Astrocyte of the cerebellum (primary cell): ENCODE measurements at regions not wholly inside any gene's neighbourhood (a gene's known extent, or its start where the extent isn't known, plus 50 kb on each side); places are given as distances from the start of the nearest gene placed in this dataset.

Experiments used
- DNase-seq: peaks from one replicate; pipeline ENCODE4 v3.0.0-alpha.2; 2011; ENCODE audit warnings: low read depth
- H3K4me3 ChIP-seq: 2 replicates; pipeline ENCODE4 v1.5.1; 2011; ENCODE audit warnings: mild to moderate bottlenecking, low read depth, low read length, moderate library complexity
- in situ Hi-C: cut with HindIII; loops from 2 replicates; pipeline ENCODE4 v1.10.0; 2017; ENCODE audit warnings: low sequenced_read_pairs
- TF ChIP-seq, protein P1 (sequence below): IDR thresholded peaks from 2 replicates; pipeline ENCODE4 v1.5.1; 2012; ENCODE audit warnings: low read length, low read depth, moderate library complexity, mild to moderate bottlenecking; ENCODE audit errors: missing control alignments

DNA sequence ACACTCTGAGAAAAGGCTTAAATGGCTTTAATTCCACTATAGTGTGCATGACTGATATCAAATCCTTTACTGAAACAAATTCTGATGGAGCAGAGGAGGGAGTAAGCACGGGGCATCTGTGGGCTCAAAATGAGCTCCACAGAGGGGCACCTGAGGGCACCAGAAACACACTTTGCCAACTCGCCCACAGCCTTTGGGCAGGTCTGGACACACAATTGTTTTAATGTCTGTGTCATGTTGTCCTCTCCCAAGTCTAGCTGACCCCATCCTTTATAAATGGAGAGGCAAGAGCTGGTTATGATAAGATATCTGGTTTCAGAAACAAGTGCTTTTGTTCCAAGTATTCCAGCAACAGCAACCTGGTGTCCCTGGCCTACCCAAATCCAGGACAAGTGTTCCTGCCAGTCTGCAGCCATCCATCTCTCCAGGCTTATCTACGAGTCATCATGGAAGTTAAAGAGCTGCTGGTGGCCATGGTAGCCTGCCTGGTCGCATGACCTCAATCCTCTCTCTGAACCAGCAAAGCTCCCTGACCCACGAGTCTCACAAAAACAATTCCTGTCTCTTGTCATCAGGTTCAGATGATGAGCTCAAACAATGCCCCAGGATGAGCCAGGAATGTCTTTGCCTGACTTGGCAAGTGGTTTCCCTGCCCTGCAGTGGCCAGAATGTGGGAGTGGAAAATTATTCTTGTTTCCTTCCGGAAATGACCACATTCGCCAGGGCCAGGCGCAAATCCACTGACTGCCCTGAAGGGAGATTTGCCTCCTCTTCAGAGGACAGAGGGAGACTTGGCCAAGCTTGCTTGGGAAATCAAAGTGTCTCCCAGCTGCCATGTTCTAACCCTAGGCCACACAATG, 64.4 kb upstream of the TPM1 start:
- DNase-seq = no peak
- TF ChIP-seq, protein P1, sequence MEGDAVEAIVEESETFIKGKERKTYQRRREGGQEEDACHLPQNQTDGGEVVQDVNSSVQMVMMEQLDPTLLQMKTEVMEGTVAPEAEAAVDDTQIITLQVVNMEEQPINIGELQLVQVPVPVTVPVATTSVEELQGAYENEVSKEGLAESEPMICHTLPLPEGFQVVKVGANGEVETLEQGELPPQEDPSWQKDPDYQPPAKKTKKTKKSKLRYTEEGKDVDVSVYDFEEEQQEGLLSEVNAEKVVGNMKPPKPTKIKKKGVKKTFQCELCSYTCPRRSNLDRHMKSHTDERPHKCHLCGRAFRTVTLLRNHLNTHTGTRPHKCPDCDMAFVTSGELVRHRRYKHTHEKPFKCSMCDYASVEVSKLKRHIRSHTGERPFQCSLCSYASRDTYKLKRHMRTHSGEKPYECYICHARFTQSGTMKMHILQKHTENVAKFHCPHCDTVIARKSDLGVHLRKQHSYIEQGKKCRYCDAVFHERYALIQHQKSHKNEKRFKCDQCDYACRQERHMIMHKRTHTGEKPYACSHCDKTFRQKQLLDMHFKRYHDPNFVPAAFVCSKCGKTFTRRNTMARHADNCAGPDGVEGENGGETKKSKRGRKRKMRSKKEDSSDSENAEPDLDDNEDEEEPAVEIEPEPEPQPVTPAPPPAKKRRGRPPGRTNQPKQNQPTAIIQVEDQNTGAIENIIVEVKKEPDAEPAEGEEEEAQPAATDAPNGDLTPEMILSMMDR = no peak
- in situ Hi-C loops = no loop called here

DNA sequence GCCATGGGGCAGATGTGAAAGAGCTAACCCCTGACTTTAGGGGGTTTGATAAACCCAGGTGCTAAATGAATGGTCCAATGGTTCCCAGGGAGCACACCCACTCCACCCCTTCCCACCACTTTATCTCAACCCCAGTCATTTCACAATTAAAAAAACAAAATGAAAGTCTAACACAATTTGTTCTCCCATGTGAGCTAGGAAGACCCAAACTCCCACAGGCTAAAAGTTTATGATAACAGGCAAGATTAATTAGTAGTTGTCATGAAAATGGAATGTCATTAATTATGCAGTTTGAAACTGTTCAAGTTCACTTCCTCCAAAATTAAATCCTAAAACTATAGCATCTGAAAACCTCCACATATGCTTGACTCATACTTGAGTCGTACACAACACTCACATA, 63.3 kb upstream of the TPM1 start:
- TF ChIP-seq, protein P1 = no peak
- no peak for DNase-seq
- in situ Hi-C loops = no loop called here
- H3K4me3 ChIP-seq = no peak overlapping the region

More for the DNA sequence above, 64.4 kb upstream of the TPM1 start:
- H3K4me3 ChIP-seq = no peak overlapping the region

DNA sequence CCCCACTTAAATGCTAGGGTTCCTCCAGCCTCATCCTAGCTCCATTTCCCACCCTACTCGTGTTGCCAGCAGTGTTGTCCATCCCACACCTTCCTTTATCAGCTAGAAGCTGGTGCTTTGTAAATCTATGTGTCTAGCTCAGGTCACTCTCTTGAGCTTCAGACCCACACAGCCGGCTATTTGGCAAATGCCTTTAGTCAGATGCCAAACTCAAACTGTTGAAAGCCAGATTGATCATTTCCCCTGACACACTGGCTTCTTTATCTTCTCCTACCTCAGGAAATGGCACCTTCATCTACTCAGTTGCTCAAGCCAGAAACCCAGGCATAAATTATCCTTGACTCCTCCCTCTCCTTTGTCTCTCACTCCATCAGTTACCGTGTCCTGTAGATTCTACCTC, 61.5 kb upstream of the TPM1 start:
- TF ChIP-seq, protein P1 = no peak
- H3K4me3 ChIP-seq = no peak overlapping the region
- in situ Hi-C loops = no loop called here
- no peak for DNase-seq

DNA sequence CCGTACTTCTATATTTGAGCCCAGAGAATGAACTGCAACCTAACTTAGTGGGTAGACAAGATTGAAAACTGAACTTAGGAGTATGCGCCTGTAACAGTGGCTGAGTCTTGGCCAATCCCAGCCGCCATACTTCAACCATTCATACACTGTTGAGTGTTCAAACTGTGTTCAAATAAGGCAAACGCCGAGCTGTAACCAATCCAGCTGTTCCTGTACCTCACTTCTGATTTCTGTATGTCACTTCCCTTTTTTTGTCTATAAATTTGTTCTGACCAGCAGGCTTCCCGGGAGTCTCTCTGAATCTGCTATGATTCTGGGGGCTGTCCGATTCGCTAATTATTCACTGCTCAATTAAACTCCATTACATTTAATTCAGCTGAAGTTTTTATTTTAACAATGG, 58.6 kb upstream of the TPM1 start:
- in situ Hi-C loops = no loop called here
- TF ChIP-seq, protein P1 = no peak
- DNase-seq = no peak
- H3K4me3 ChIP-seq = no peak overlapping the region

DNA sequence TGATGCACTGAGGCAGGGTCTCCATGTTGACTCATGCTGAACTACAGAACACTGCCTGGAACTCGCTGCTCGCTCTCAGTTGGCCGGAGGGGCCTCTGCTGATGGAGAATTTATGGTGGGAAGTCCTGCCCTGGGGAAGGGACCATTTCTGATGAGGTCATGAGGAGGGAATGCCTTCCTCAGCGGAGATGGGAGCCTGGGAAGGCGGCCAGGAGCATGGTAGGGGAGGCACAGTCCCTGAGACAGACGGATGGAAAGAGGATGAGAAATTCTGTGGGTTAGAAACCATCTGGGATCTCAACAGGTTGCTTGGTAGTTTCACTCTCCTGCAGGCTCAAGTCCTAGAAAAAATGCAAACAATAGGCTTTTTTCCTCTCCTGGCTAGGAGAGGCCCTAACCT, 56.8 kb upstream of the TPM1 start:
- in situ Hi-C loops = no loop called here
- peak; percentile 88 for DNase-seq
- no peak overlapping the region for H3K4me3 ChIP-seq
- TF ChIP-seq, protein P1 = no peak

DNA sequence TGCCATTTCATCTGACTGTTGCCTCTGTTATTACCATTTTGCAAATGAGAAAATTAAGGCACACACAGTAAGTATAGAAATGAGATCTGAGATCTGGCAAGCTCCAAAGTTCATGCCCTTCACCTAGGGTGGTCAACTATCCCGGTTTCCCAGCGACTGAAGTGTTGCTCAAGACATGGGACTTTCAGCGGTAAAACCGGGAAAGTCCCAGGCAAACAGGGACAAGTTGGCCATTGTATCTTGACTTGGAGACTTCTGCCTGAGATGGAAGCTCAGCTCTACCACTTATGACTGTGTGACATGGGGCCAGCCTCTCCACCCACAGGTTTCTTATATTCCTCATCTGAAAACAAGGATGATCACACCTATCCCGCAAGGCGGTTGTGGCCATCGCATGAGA, 55.6 kb upstream of the TPM1 start:
- DNase-seq = no peak
- in situ Hi-C loops = no loop called here

More for the DNA sequence above, 55.6 kb upstream of the TPM1 start:
- H3K4me3 ChIP-seq = no peak overlapping the region
- TF ChIP-seq, protein P1 = no peak
